HEK293 (cell line): ENCODE measurements at regions not wholly inside any gene's neighbourhood (a gene's known extent, or its start where the extent isn't known, plus 50 kb on each side); places are given as distances from the start of the nearest gene placed in this dataset.

Experiments
- CTCF ChIP-seq: fragments of 450-650 bp; formaldehyde crosslinking; IDR thresholded peaks from 2 replicates; pipeline ENCODE4 v1.5.1; 2016; ENCODE audit warnings: missing biosample characterization, missing genetic modification characterization
- HOXD13 ChIP-seq: sonication (generic); formaldehyde crosslinking; IDR thresholded peaks from 2 replicates; pipeline ENCODE4 v1.8.0; 2022; ENCODE audit warnings: missing genetic modification reagents, borderline replicate concordance
- IKZF3 ChIP-seq: fragments of 450-650 bp; IDR thresholded peaks from 2 replicates; pipeline ENCODE4 v1.5.0; 2018; ENCODE audit warnings: missing biosample characterization, mild to moderate bottlenecking, missing genetic modification characterization, moderate library complexity
- YY1 ChIP-seq: fragments of 450-650 bp; formaldehyde crosslinking; IDR thresholded peaks from 2 replicates; pipeline ENCODE4 v1.5.1; 2018; ENCODE audit warnings: missing biosample characterization, missing genetic modification characterization
- ZFHX2 ChIP-seq: fragments of 450-650 bp; formaldehyde crosslinking; conservative IDR thresholded peaks from 2 replicates; pipeline ENCODE4 v1.5.1; 2016; ENCODE audit warnings: missing biosample characterization, missing genetic modification characterization
- ZNF223 ChIP-seq: fragments of 450-650 bp; formaldehyde crosslinking; IDR thresholded peaks from 2 replicates; pipeline ENCODE4 v1.5.1; 2016; ENCODE audit warnings: missing biosample characterization, missing genetic modification characterization

- TF ChIP-seq CTCF (tag by site-specific recombination) (no peak), IKZF3 (tag by site-specific recombination) (no peak), YY1 (tag by site-specific recombination) (no peak), ZFHX2 (tag by site-specific recombination) (no peak), HOXD13 (CRISPR knock-in tag) (no peak), ZNF223 (no peak)
Observed at GRCh38 chr5:139733698-139734538, 61.7 kb upstream of the PSD2 start.
